ENCODE measurements at regions not wholly inside any gene's neighbourhood (a gene's known extent, or its start where the extent isn't known, plus 50 kb on each side); places are given as distances from the start of the nearest gene placed in this dataset.

DNA sequence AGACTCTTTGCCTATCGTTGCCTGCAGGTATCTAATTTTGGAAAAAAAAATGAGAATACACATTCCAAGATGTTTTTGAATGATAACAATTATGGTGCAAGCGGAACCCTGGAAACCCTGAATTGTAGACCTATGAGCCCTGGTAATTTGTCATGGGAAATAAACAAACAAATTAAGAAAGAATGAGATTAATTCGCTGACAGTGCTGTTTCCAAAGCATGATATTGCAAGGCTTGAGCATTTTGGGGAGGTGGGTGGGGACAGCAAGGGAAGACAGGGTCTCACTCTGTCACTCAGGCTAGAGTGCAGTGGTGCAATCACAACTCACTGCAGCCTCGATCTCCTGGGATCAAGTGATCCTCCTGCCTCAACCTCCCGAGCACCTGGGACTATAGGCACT, 900.3 kb downstream of the IPMK start:
- TF ChIP-seq, protein P1, sequence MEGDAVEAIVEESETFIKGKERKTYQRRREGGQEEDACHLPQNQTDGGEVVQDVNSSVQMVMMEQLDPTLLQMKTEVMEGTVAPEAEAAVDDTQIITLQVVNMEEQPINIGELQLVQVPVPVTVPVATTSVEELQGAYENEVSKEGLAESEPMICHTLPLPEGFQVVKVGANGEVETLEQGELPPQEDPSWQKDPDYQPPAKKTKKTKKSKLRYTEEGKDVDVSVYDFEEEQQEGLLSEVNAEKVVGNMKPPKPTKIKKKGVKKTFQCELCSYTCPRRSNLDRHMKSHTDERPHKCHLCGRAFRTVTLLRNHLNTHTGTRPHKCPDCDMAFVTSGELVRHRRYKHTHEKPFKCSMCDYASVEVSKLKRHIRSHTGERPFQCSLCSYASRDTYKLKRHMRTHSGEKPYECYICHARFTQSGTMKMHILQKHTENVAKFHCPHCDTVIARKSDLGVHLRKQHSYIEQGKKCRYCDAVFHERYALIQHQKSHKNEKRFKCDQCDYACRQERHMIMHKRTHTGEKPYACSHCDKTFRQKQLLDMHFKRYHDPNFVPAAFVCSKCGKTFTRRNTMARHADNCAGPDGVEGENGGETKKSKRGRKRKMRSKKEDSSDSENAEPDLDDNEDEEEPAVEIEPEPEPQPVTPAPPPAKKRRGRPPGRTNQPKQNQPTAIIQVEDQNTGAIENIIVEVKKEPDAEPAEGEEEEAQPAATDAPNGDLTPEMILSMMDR (conservative IDR thresholded peaks at IDR 0.05 in 1 of 2, IDR thresholded peaks at IDR 0.05 in 1 of 2; ENCODE audit: extremely low read depth in 1 of 2, insufficient read depth in 1 of 2, low read depth in 1 of 2, low read length in 2 of 2): no peak
- no peak for TF ChIP-seq EZH2 (IDR thresholded peaks at IDR 0.05; ENCODE audit: borderline replicate concordance, low read length)
